ENCODE measurements at regions not wholly inside any gene's neighbourhood (a gene's known extent, or its start where the extent isn't known, plus 50 kb on each side); places are given as distances from the start of the nearest gene placed in this dataset.

GRCh38 chr15:47470983-47471382 lies 246.3 kb upstream of the SEMA6D start:
- H3K27me3 ChIP-seq (ENCODE audit: control insufficient read depth, insufficient read depth, low read length) = no peaks in the 10 kb centered on the region
- no peaks in the 10 kb centered on the region for H3K36me3 ChIP-seq (ENCODE audit: control insufficient read depth, insufficient read depth, low read length)
- no peaks in the 10 kb centered on the region for H3K9me3 ChIP-seq (ENCODE audit: control insufficient read depth, insufficient read depth, low read length)
- no peak overlapping the region for H3K9ac ChIP-seq (ENCODE audit: low read depth, low read length)
- H3K27ac ChIP-seq (ENCODE audit: low read depth, low read length) = no peak overlapping the region
- H3K4me1 ChIP-seq (ENCODE audit: control insufficient read depth, insufficient read depth, low read length) = no peaks in the 10 kb centered on the region
- no peak overlapping the region for H3K4me3 ChIP-seq (ENCODE audit: low read depth, low read length)

GRCh38 chr15:47473106-47473725 lies 244.1 kb upstream of the SEMA6D start:
- no peaks in the 10 kb centered on the region for H3K27me3 ChIP-seq (ENCODE audit: control insufficient read depth, insufficient read depth, low read length)
- H3K9ac ChIP-seq (ENCODE audit: low read depth, low read length) = no peak overlapping the region
- no peak overlapping the region for H3K4me3 ChIP-seq (ENCODE audit: low read depth, low read length)
- no peaks in the 10 kb centered on the region for H3K9me3 ChIP-seq (ENCODE audit: control insufficient read depth, insufficient read depth, low read length)
- no peaks in the 10 kb centered on the region for H3K4me1 ChIP-seq (ENCODE audit: control insufficient read depth, insufficient read depth, low read length)
- no peak overlapping the region for H3K27ac ChIP-seq (ENCODE audit: low read depth, low read length)
- H3K36me3 ChIP-seq (ENCODE audit: control insufficient read depth, insufficient read depth, low read length) = no peaks in the 10 kb centered on the region

DNA sequence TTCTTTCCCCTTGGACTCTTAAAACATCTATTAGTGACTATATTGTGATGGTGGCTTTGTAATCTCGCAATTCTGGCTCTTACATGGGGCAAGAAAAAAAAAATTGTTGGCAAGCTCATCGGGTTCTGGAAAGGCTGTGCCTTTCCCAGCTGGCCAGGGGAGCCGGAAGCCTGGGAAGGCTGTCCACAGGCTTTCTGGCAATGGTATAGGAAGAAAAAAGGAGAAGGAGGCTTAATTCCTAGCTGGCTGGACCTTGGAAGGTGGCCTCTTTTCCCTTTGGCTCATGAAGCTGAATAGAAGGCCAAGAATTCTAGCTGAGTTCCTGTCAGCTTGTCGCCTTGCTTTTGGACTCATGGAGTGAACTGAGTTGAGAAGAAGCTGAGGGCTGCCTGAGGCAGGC lies 243.5 kb upstream of the SEMA6D start:
- Histone ChIP-seq H3K36me3 (ENCODE audit: control insufficient read depth, insufficient read depth, low read length) (no peaks in the 10 kb centered on the region), H3K27ac (ENCODE audit: low read depth, low read length) (no peak overlapping the region), H3K9ac (ENCODE audit: low read depth, low read length) (no peak overlapping the region), H3K4me1 (ENCODE audit: control insufficient read depth, insufficient read depth, low read length) (no peaks in the 10 kb centered on the region), H3K27me3 (ENCODE audit: control insufficient read depth, insufficient read depth, low read length) (no peaks in the 10 kb centered on the region), H3K9me3 (ENCODE audit: control insufficient read depth, insufficient read depth, low read length) (no peaks in the 10 kb centered on the region), H3K4me3 (ENCODE audit: low read depth, low read length) (no peak overlapping the region)

DNA sequence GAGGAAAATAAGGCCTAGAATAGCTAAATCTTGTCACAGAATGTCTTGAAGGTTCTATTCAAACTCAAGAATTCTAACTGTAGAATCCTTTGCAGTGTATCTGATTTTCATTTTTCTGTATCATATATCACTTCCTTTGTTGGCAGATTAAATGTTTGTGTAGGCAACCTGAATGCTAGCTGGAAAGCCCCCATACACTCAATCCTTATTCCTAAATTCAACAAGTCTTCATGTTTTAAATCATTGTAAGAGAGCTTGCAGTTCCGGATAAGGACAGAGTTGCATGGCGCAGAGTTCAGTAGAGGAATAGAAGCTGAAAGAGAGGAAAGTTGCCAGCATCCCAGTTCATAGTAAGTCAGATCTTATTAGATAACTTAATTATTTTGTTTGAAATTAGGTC lies 242.0 kb upstream of the SEMA6D start:
- H3K36me3 ChIP-seq (ENCODE audit: control insufficient read depth, insufficient read depth, low read length) = no peaks in the 10 kb centered on the region
- no peaks in the 10 kb centered on the region for H3K27me3 ChIP-seq (ENCODE audit: control insufficient read depth, insufficient read depth, low read length)

DNA sequence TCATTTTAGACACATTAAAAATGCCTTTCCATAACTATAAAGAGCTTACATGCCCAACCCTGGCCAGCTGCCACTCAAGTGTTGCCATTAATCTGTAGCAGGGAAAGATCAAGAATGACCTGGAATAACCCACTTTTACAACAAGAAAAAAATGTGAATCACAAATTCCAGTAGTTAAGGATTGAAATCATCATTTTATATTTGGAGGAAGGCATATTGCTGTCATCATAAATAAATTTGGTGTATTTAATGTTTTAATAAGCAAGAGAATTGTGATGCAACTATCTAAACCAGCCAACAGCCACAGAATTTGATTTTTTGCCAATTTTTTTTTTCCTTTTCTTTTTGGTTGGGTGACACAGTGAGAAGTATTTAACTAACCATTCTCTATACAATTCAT lies 240.0 kb upstream of the SEMA6D start:
- Histone ChIP-seq H3K27ac (ENCODE audit: low read depth, low read length) (no peak overlapping the region), H3K9me3 (ENCODE audit: control insufficient read depth, insufficient read depth, low read length) (no peaks in the 10 kb centered on the region), H3K9ac (ENCODE audit: low read depth, low read length) (no peak overlapping the region), H3K4me3 (ENCODE audit: low read depth, low read length) (no peak overlapping the region), H3K27me3 (ENCODE audit: control insufficient read depth, insufficient read depth, low read length) (no peaks in the 10 kb centered on the region), H3K4me1 (ENCODE audit: control insufficient read depth, insufficient read depth, low read length) (no peaks in the 10 kb centered on the region), H3K36me3 (ENCODE audit: control insufficient read depth, insufficient read depth, low read length) (no peaks in the 10 kb centered on the region)

More for the DNA sequence above, 242.0 kb upstream of the SEMA6D start:
- Histone ChIP-seq H3K27ac (ENCODE audit: low read depth, low read length) (no peak overlapping the region), H3K4me3 (ENCODE audit: low read depth, low read length) (no peak overlapping the region), H3K9ac (ENCODE audit: low read depth, low read length) (no peak overlapping the region), H3K4me1 (ENCODE audit: control insufficient read depth, insufficient read depth, low read length) (no peaks in the 10 kb centered on the region), H3K9me3 (ENCODE audit: control insufficient read depth, insufficient read depth, low read length) (no peaks in the 10 kb centered on the region)

DNA sequence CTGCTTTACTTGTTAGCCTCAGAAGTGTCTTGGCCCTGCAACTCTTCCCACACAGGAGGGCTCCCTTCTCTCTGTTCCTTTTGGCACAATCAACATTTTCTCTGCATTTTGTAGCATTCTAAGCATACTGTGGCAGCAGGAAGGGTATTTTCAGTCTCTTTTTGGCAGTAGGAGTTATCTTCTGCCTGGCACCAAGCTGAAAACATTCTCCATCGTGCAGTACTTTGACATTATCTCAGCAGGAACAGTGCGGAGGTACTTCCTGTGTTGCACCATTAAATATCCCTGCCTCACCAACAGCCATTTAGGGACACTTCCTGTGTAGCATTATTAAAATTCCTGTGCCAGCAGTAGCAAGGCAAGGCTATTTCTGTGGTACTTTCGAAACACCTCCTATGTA lies 233.2 kb upstream of the SEMA6D start:
- Histone ChIP-seq H3K4me3 (ENCODE audit: low read depth, low read length) (no peak overlapping the region), H3K36me3 (ENCODE audit: control insufficient read depth, insufficient read depth, low read length) (no peaks in the 10 kb centered on the region), H3K27ac (ENCODE audit: low read depth, low read length) (no peak overlapping the region), H3K27me3 (ENCODE audit: control insufficient read depth, insufficient read depth, low read length) (no peaks in the 10 kb centered on the region), H3K9ac (ENCODE audit: low read depth, low read length) (no peak overlapping the region), H3K4me1 (ENCODE audit: control insufficient read depth, insufficient read depth, low read length) (0 out of 2 replicates have a peak, but pooled peaks cover 6% of the 10 kb centered on the region), H3K9me3 (ENCODE audit: control insufficient read depth, insufficient read depth, low read length) (no peaks in the 10 kb centered on the region)

- Histone ChIP-seq H3K4me1 (ENCODE audit: control insufficient read depth, insufficient read depth, low read length) (0 out of 2 replicates have a peak, but pooled peaks cover 6% of the 10 kb centered on the region), H3K9me3 (ENCODE audit: control insufficient read depth, insufficient read depth, low read length) (no peaks in the 10 kb centered on the region), H3K27me3 (ENCODE audit: control insufficient read depth, insufficient read depth, low read length) (no peaks in the 10 kb centered on the region), H3K27ac (ENCODE audit: low read depth, low read length) (no peak overlapping the region), H3K9ac (ENCODE audit: low read depth, low read length) (no peak overlapping the region), H3K4me3 (ENCODE audit: low read depth, low read length) (no peak overlapping the region), H3K36me3 (ENCODE audit: control insufficient read depth, insufficient read depth, low read length) (no peaks in the 10 kb centered on the region)
These were observed 232.3 kb upstream of the SEMA6D start for GRCh38 chr15:47484997-47485396.

DNA sequence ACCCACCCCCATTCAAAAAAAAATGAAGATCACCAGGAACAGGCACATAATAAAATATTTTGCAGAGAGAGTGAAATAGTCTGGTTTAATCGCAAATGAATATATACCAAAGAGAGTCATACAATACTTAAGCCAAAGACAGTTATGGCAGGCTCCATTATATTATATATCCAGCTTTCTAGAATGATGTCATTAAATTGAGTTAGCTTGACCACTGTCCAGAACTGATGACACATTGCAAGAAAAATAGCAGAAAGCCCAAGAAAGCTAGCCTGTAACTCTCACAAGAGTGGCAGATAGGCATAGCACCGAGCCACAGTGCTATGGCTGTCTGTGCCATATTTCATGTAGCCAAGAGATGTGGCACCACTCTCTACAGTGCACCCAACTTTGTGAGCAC lies 231.9 kb upstream of the SEMA6D start:
- H3K36me3 ChIP-seq (ENCODE audit: control insufficient read depth, insufficient read depth, low read length) = no peaks in the 10 kb centered on the region
- no peak overlapping the region for H3K27ac ChIP-seq (ENCODE audit: low read depth, low read length)
- H3K27me3 ChIP-seq (ENCODE audit: control insufficient read depth, insufficient read depth, low read length) = no peaks in the 10 kb centered on the region
- H3K9ac ChIP-seq (ENCODE audit: low read depth, low read length) = no peak overlapping the region
- no peaks in the 10 kb centered on the region for H3K9me3 ChIP-seq (ENCODE audit: control insufficient read depth, insufficient read depth, low read length)
- H3K4me3 ChIP-seq (ENCODE audit: low read depth, low read length) = no peak overlapping the region
- H3K4me1 ChIP-seq (ENCODE audit: control insufficient read depth, insufficient read depth, low read length) = 0 out of 2 replicates have a peak, but pooled peaks cover 6% of the 10 kb centered on the region

DNA sequence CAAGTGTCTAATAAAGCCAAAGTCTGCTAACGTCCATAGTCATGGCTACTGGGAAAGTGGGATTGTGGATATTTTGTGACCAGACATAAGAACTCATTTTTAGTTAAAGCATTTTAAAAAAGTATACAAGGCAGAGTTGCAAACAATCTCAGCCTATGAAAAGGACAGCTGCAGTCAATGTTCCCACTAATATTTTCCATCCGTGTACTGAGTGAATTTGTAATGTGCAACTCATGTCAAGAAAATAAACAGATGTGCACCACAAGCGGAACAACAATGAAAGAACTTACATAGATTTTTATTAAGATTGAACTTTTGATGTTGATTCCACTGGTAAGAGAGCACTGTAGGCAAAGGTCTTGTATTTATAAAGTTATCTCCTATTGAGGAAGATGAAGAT lies 231.3 kb upstream of the SEMA6D start:
- no peaks in the 10 kb centered on the region for H3K36me3 ChIP-seq (ENCODE audit: control insufficient read depth, insufficient read depth, low read length)
- H3K9ac ChIP-seq (ENCODE audit: low read depth, low read length) = no peak overlapping the region
- 0 out of 2 replicates have a peak, but pooled peaks cover 6% of the 10 kb centered on the region for H3K4me1 ChIP-seq (ENCODE audit: control insufficient read depth, insufficient read depth, low read length)
- no peak overlapping the region for H3K27ac ChIP-seq (ENCODE audit: low read depth, low read length)
- H3K4me3 ChIP-seq (ENCODE audit: low read depth, low read length) = no peak overlapping the region
- H3K27me3 ChIP-seq (ENCODE audit: control insufficient read depth, insufficient read depth, low read length) = no peaks in the 10 kb centered on the region
- no peaks in the 10 kb centered on the region for H3K9me3 ChIP-seq (ENCODE audit: control insufficient read depth, insufficient read depth, low read length)

GRCh38 chr15:47492195-47492594 lies 225.1 kb upstream of the SEMA6D start:
- Histone ChIP-seq H3K9ac (ENCODE audit: low read depth, low read length) (no peak overlapping the region), H3K9me3 (ENCODE audit: control insufficient read depth, insufficient read depth, low read length) (no peaks in the 10 kb centered on the region), H3K4me3 (ENCODE audit: low read depth, low read length) (no peak overlapping the region), H3K36me3 (ENCODE audit: control insufficient read depth, insufficient read depth, low read length) (no peaks in the 10 kb centered on the region), H3K27me3 (ENCODE audit: control insufficient read depth, insufficient read depth, low read length) (no peaks in the 10 kb centered on the region), H3K4me1 (ENCODE audit: control insufficient read depth, insufficient read depth, low read length) (no peaks in the 10 kb centered on the region; the same call in 1 of the 2 replicates), H3K27ac (ENCODE audit: low read depth, low read length) (no peak overlapping the region)

GRCh38 chr15:47493357-47494247 lies 223.7 kb upstream of the SEMA6D start:
- Histone ChIP-seq H3K9ac (ENCODE audit: low read depth, low read length) (no peak overlapping the region), H3K27me3 (ENCODE audit: control insufficient read depth, insufficient read depth, low read length) (no peaks in the 10 kb centered on the region), H3K4me3 (ENCODE audit: low read depth, low read length) (no peak overlapping the region), H3K36me3 (ENCODE audit: control insufficient read depth, insufficient read depth, low read length) (no peaks in the 10 kb centered on the region), H3K27ac (ENCODE audit: low read depth, low read length) (no peak overlapping the region), H3K9me3 (ENCODE audit: control insufficient read depth, insufficient read depth, low read length) (no peaks in the 10 kb centered on the region), H3K4me1 (ENCODE audit: control insufficient read depth, insufficient read depth, low read length) (no peaks in the 10 kb centered on the region; the same call in 1 of the 2 replicates)
